ENCODE measurements at regions not wholly inside any gene's neighbourhood (a gene's known extent, or its start where the extent isn't known, plus 50 kb on each side); places are given as distances from the start of the nearest gene placed in this dataset.

DNA sequence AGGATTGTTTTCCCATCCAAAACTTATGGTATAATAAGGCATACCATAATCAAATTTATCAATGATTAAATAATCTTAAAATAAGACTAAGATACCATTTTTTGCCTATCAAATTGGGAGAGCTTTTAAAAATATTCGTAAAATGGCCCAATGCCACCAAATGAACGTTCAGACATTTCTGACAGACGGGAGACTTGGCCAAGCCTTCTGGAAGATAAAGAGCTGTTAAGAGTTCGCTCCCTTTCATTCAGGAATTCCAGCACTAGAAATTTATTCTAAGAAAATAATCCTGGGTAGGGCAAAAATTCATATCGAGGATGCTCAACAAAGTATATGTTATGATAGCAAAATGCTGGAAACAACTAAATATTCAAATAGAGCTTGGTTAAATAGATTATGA is 85.6 kb upstream of the NEO1 start:
- H3K36me3 ChIP-seq (ENCODE audit: low read depth), result no peaks in the 10 kb centered on the region
- H3K27me3 ChIP-seq (ENCODE audit: insufficient read depth, low read depth), result peaks cover 47% of the 10 kb centered on the region; the same call in 1 of the 2 replicates
- H3K27ac ChIP-seq, result no peak overlapping the region
- ChIA-PET CTCF (no interaction called here), POLR2A (ENCODE audit: unreplicated experiment) (no interaction called here)
- DNase-seq, result no peak
- H3K9me2 ChIP-seq (ENCODE audit: insufficient read depth), result no peaks in the 10 kb centered on the region
- TF ChIP-seq EZH2 (IDR thresholded peaks at IDR 0.05; ENCODE audit: low read depth), result no peak
- TF ChIP-seq, protein P1, sequence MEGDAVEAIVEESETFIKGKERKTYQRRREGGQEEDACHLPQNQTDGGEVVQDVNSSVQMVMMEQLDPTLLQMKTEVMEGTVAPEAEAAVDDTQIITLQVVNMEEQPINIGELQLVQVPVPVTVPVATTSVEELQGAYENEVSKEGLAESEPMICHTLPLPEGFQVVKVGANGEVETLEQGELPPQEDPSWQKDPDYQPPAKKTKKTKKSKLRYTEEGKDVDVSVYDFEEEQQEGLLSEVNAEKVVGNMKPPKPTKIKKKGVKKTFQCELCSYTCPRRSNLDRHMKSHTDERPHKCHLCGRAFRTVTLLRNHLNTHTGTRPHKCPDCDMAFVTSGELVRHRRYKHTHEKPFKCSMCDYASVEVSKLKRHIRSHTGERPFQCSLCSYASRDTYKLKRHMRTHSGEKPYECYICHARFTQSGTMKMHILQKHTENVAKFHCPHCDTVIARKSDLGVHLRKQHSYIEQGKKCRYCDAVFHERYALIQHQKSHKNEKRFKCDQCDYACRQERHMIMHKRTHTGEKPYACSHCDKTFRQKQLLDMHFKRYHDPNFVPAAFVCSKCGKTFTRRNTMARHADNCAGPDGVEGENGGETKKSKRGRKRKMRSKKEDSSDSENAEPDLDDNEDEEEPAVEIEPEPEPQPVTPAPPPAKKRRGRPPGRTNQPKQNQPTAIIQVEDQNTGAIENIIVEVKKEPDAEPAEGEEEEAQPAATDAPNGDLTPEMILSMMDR (conservative IDR thresholded peaks at IDR 0.05), result no peak
- H3F3A ChIP-seq (ENCODE audit: insufficient read depth, low read depth), result no peaks in the 10 kb centered on the region
- H2AFZ ChIP-seq, result no peak overlapping the region
- no TSS peak for BruUV-seq (replicated peaks)
- H3K4me2 ChIP-seq, result no peak overlapping the region
- no peaks in the 10 kb centered on the region for H4K20me1 ChIP-seq (ENCODE audit: insufficient read depth)
- intact Hi-C loops (cut with micrococcal nuclease; ENCODE audit: unreplicated experiment), result no loop called here
- no peaks in the 10 kb centered on the region for H3K4me1 ChIP-seq (replicated peaks; ENCODE audit: insufficient read depth)
- no peaks in the 10 kb centered on the region for H3K9me3 ChIP-seq (ENCODE audit: insufficient read depth, low read depth)
- no peak overlapping the region for H3K4me3 ChIP-seq
- no peaks in the 10 kb centered on the region for H3K79me2 ChIP-seq (ENCODE audit: low read depth)

GRCh38 chr15:72965671-72966070 is 86.6 kb upstream of the NEO1 start:
- Histone ChIP-seq H3K36me3 (ENCODE audit: low read depth) (no peaks in the 10 kb centered on the region), H3K9me2 (ENCODE audit: insufficient read depth) (no peaks in the 10 kb centered on the region), H3F3A (ENCODE audit: insufficient read depth, low read depth) (no peaks in the 10 kb centered on the region), H4K20me1 (ENCODE audit: insufficient read depth) (no peaks in the 10 kb centered on the region), H3K4me3 (no peak overlapping the region), H3K4me2 (no peak overlapping the region), H3K27ac (no peak overlapping the region), H3K4me1 (replicated peaks; ENCODE audit: insufficient read depth) (no peaks in the 10 kb centered on the region), H3K27me3 (ENCODE audit: insufficient read depth, low read depth) (peaks cover 41% of the 10 kb centered on the region; the same call in 1 of the 2 replicates), H3K9me3 (ENCODE audit: insufficient read depth, low read depth) (no peaks in the 10 kb centered on the region), H2AFZ (no peak overlapping the region), H3K79me2 (ENCODE audit: low read depth) (no peaks in the 10 kb centered on the region)
- BruUV-seq (replicated peaks), result no TSS peak
- ChIA-PET POLR2A (ENCODE audit: unreplicated experiment) (no interaction called here), CTCF (no interaction called here)
- no peak for TF ChIP-seq EZH2 (IDR thresholded peaks at IDR 0.05; ENCODE audit: low read depth)
- TF ChIP-seq, protein P1 (conservative IDR thresholded peaks at IDR 0.05), result no peak
- intact Hi-C loops (cut with micrococcal nuclease; ENCODE audit: unreplicated experiment), result no loop called here
- DNase-seq, result no peak

DNA sequence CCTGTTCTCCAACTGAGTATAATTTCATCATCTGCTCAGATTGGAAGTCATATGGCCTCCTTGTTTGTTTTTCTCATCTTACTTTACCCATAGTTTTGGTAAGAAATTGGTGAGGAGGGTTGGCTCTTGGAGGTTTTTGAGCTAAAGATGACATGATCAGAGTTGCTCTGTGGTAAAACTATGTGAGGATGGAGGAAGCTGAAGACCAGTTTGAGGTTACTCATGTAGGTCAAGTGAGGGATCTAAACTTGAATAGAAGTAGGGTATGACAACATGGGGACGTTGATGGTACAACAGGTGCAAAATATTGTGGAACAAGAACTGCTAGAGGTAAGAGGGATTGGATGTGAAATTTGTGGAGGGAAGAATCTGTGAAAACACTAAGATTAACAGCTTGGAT is 87.7 kb upstream of the NEO1 start:
- Histone ChIP-seq H3K79me2 (ENCODE audit: low read depth) (no peaks in the 10 kb centered on the region), H3K9me2 (ENCODE audit: insufficient read depth) (no peaks in the 10 kb centered on the region), H3K4me3 (no peak overlapping the region), H4K20me1 (ENCODE audit: insufficient read depth) (no peaks in the 10 kb centered on the region), H3F3A (ENCODE audit: insufficient read depth, low read depth) (no peaks in the 10 kb centered on the region), H3K4me1 (replicated peaks; ENCODE audit: insufficient read depth) (no peaks in the 10 kb centered on the region), H2AFZ (no peak overlapping the region), H3K27ac (no peak overlapping the region), H3K4me2 (no peak overlapping the region), H3K9me3 (ENCODE audit: insufficient read depth, low read depth) (no peaks in the 10 kb centered on the region), H3K36me3 (ENCODE audit: low read depth) (no peaks in the 10 kb centered on the region), H3K27me3 (ENCODE audit: insufficient read depth, low read depth) (peaks cover 35% of the 10 kb centered on the region)
- ChIA-PET POLR2A (ENCODE audit: unreplicated experiment) (no interaction called here), CTCF (no interaction called here)
- TF ChIP-seq, protein P1 (conservative IDR thresholded peaks at IDR 0.05), result no peak
- TF ChIP-seq EZH2 (IDR thresholded peaks at IDR 0.05; ENCODE audit: low read depth), result no peak
- DNase-seq, result no peak
- intact Hi-C loops (cut with micrococcal nuclease; ENCODE audit: unreplicated experiment), result no loop called here
- BruUV-seq (replicated peaks), result no TSS peak
